ENCODE measurements at regions not wholly inside any gene's neighbourhood (a gene's known extent, or its start where the extent isn't known, plus 50 kb on each side); places are given as distances from the start of the nearest gene placed in this dataset.

DNA sequence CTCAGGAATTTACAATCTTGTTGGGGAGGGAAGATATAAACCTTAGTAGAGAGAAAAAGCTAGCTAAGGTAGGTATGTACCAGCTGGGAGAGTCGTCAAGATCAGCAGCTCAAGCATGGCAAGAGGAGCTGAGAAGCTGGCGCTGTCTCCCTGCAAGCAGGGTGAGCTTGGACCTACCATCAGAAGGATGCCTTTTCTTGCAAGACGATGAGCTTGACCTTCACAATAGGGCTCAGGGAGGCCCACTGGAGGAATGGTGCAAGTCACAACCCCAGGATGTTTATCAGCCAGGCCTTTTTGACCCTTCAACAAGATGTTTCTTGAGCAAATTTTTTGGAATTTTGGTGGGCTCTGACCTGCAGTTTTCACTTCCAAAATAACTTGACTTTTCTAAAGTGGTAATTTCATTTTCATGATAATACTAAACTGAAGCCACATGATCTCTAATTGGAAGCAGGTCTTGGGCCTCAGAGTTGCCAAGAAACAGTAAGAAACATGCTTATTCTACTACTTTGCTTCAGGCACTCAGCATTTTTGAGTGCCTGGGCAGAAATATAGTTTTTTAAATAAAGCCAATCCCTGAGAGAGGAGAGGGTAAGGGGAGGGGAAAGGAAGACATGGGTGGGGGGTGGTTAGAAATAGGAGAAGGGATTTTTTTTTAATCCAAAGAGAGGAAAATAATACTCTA lies 258.1 kb downstream of the CLIC5 start:
- TF ChIP-seq, protein P1, sequence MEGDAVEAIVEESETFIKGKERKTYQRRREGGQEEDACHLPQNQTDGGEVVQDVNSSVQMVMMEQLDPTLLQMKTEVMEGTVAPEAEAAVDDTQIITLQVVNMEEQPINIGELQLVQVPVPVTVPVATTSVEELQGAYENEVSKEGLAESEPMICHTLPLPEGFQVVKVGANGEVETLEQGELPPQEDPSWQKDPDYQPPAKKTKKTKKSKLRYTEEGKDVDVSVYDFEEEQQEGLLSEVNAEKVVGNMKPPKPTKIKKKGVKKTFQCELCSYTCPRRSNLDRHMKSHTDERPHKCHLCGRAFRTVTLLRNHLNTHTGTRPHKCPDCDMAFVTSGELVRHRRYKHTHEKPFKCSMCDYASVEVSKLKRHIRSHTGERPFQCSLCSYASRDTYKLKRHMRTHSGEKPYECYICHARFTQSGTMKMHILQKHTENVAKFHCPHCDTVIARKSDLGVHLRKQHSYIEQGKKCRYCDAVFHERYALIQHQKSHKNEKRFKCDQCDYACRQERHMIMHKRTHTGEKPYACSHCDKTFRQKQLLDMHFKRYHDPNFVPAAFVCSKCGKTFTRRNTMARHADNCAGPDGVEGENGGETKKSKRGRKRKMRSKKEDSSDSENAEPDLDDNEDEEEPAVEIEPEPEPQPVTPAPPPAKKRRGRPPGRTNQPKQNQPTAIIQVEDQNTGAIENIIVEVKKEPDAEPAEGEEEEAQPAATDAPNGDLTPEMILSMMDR (IDR thresholded peaks at IDR 0.05; ENCODE audit: partially characterized antibody, unreplicated experiment), result no peak
- Mint-ChIP-seq H3K27me3 (ENCODE audit: unreplicated experiment) (no peaks in the 10 kb centered on the region), H3K27ac (ENCODE audit: unreplicated experiment) (no peak overlapping the region), H3K4me3 (ENCODE audit: unreplicated experiment) (no peak overlapping the region), H3K9me3 (ENCODE audit: unreplicated experiment) (peaks cover 2% of the 10 kb centered on the region), H3K36me3 (ENCODE audit: unreplicated experiment) (no peaks in the 10 kb centered on the region), H3K4me1 (ENCODE audit: low read depth, unreplicated experiment) (no peaks in the 10 kb centered on the region)
- no peak for DNase-seq

GRCh38 chr6:45756606-45757005 lies 259.1 kb downstream of the CLIC5 start:
- H3K4me3 Mint-ChIP-seq (ENCODE audit: unreplicated experiment), result no peak overlapping the region
- TF ChIP-seq, protein P1 (IDR thresholded peaks at IDR 0.05; ENCODE audit: partially characterized antibody, unreplicated experiment), result no peak
- no peaks in the 10 kb centered on the region for H3K4me1 Mint-ChIP-seq (ENCODE audit: low read depth, unreplicated experiment)
- no peak overlapping the region for H3K27ac Mint-ChIP-seq (ENCODE audit: unreplicated experiment)
- H3K36me3 Mint-ChIP-seq (ENCODE audit: unreplicated experiment), result no peaks in the 10 kb centered on the region
- no peak for DNase-seq
- peaks cover 2% of the 10 kb centered on the region for H3K9me3 Mint-ChIP-seq (ENCODE audit: unreplicated experiment)
- peaks cover 2% of the 10 kb centered on the region for H3K27me3 Mint-ChIP-seq (ENCODE audit: unreplicated experiment)

DNA sequence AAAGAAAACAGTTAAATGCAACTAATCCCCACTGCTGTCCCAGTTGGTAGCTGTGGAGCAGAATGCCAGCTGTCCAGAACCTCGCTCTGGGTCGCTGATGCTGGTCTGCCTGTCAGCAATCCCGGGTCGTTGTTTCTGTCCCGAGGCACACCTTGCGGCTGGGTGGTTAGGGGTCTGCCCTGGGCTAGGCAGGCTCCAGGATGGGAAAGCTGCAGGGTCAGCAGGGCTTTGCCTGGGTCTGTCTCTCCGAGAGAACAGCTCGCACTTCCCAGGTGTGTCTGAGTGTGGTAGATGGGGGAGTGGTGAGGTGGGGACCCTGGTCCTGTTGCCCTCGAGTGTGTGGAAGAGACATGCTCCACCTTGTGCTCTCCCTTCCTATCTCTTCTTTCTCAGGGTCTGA lies 261.2 kb downstream of the CLIC5 start:
- DNase-seq, result no peak
- Mint-ChIP-seq H3K9me3 (ENCODE audit: unreplicated experiment) (peaks cover 2% of the 10 kb centered on the region), H3K36me3 (ENCODE audit: unreplicated experiment) (no peaks in the 10 kb centered on the region), H3K4me3 (ENCODE audit: unreplicated experiment) (no peak overlapping the region), H3K27me3 (ENCODE audit: unreplicated experiment) (peaks cover 2% of the 10 kb centered on the region), H3K4me1 (ENCODE audit: low read depth, unreplicated experiment) (no peaks in the 10 kb centered on the region), H3K27ac (ENCODE audit: unreplicated experiment) (no peak overlapping the region)
- TF ChIP-seq, protein P1 (IDR thresholded peaks at IDR 0.05; ENCODE audit: partially characterized antibody, unreplicated experiment), result no peak

GRCh38 chr6:45746046-45746445 lies 269.6 kb downstream of the CLIC5 start:
- H3K27ac Mint-ChIP-seq (ENCODE audit: unreplicated experiment), result no peak overlapping the region
- H3K4me1 Mint-ChIP-seq (ENCODE audit: low read depth, unreplicated experiment), result no peaks in the 10 kb centered on the region
- no peaks in the 10 kb centered on the region for H3K9me3 Mint-ChIP-seq (ENCODE audit: unreplicated experiment)
- H3K36me3 Mint-ChIP-seq (ENCODE audit: unreplicated experiment), result no peaks in the 10 kb centered on the region
- no peak for DNase-seq
- H3K4me3 Mint-ChIP-seq (ENCODE audit: unreplicated experiment), result no peak overlapping the region
- TF ChIP-seq, protein P1 (IDR thresholded peaks at IDR 0.05; ENCODE audit: partially characterized antibody, unreplicated experiment), result no peak
- H3K27me3 Mint-ChIP-seq (ENCODE audit: unreplicated experiment), result no peaks in the 10 kb centered on the region

- Mint-ChIP-seq H3K27ac (ENCODE audit: unreplicated experiment) (no peak overlapping the region), H3K36me3 (ENCODE audit: unreplicated experiment) (no peaks in the 10 kb centered on the region)
These were observed 272.5 kb downstream of the CLIC5 start for GRCh38 chr6:45743028-45743615.

More at GRCh38 chr6:45743028-45743615, 272.5 kb downstream of the CLIC5 start:
- no peak for DNase-seq
- TF ChIP-seq, protein P1 (IDR thresholded peaks at IDR 0.05; ENCODE audit: partially characterized antibody, unreplicated experiment), result no peak
- Mint-ChIP-seq H3K27me3 (ENCODE audit: unreplicated experiment) (no peaks in the 10 kb centered on the region), H3K4me1 (ENCODE audit: low read depth, unreplicated experiment) (no peaks in the 10 kb centered on the region), H3K4me3 (ENCODE audit: unreplicated experiment) (no peak overlapping the region), H3K9me3 (ENCODE audit: unreplicated experiment) (no peaks in the 10 kb centered on the region)

Measured in glutamatergic neuron (in vitro differentiated cells).